H1 (cell line): ENCODE measurements at regions not wholly inside any gene's neighbourhood (a gene's known extent, or its start where the extent isn't known, plus 50 kb on each side); places are given as distances from the start of the nearest gene placed in this dataset.

Source experiments
- CHD7 ChIP-seq: fragments of 300-600 bp; sonication (generic); IDR thresholded peaks from 2 replicates; pipeline ENCODE4 v1.7.1; 2012; ENCODE audit warnings: low read length, moderate library complexity, mild to moderate bottlenecking, inconsistent platforms; ENCODE audit not compliant: insufficient replicate concordance

GRCh38 chr17:63267846-63268245, 178.3 kb downstream of the CYB561 start (continued):
- no peak for TF ChIP-seq CHD7
